Fibroblast of lung (primary cell): ENCODE measurements at regions not wholly inside any gene's neighbourhood (a gene's known extent, or its start where the extent isn't known, plus 50 kb on each side); places are given as distances from the start of the nearest gene placed in this dataset.
A peak's percentile ranks its signal among the peaks of the same experiment; 100 is the strongest.

Experiments used
- DNase-seq, 2 donors: peaks; one replicate each; pipeline versions ENCODE4 v3.0.0 to v3.0.0-alpha.2; 2010; ENCODE audit warnings: low read depth in 2 of 2
- H2AFZ ChIP-seq: 2 replicates; pipeline ENCODE4 v1.5.1; 2012; ENCODE audit warnings: low read length, control low read depth, inconsistent platforms
- H3K27ac ChIP-seq: 2 replicates; pipeline ENCODE4 v1.5.1; 2011; ENCODE audit warnings: low read length, control low read depth; ENCODE audit not compliant: insufficient read depth
- H3K27me3 ChIP-seq: 2 replicates; pipeline ENCODE4 v1.5.1; 2011; ENCODE audit warnings: mild to moderate bottlenecking, low read length; ENCODE audit not compliant: control insufficient read depth, insufficient read depth
- H3K36me3 ChIP-seq: 2 replicates; pipeline ENCODE4 v1.5.1; 2011; ENCODE audit warnings: low read length; ENCODE audit not compliant: control insufficient read depth, insufficient read depth
- H3K4me1 ChIP-seq: 2 replicates; pipeline ENCODE4 v1.5.1; 2011; ENCODE audit warnings: low read length; ENCODE audit not compliant: control insufficient read depth, insufficient read depth; ENCODE audit errors: extremely low read depth
- H3K4me2 ChIP-seq: 2 replicates; pipeline ENCODE4 v1.5.1; 2011; ENCODE audit warnings: low read length, control low read depth; ENCODE audit not compliant: insufficient read depth; ENCODE audit errors: extremely low read depth
- H3K4me3 ChIP-seq, 4 experiments: fragments of 200-600 bp in 1 of 4; sonication (generic) in 1 of 4; replicated peaks in 1 of 4; 2 replicates each; pipeline ENCODE4 v1.5.1; 2011 to 2016; ENCODE audit warnings: low read length in 4 of 4, low read depth in 3 of 4, mild to moderate bottlenecking in 3 of 4, control low read depth in 2 of 4, inconsistent platforms in 1 of 4, mixed read lengths in 1 of 4; ENCODE audit not compliant: insufficient read depth in 1 of 4; ENCODE audit errors: control extremely low read depth in 1 of 4
- H3K79me2 ChIP-seq: 2 replicates; pipeline ENCODE4 v1.5.1; 2012; ENCODE audit warnings: mild to moderate bottlenecking, low read length, inconsistent platforms; ENCODE audit not compliant: control insufficient read depth, insufficient read depth
- H3K9ac ChIP-seq: 2 replicates; pipeline ENCODE4 v1.5.1; 2011; ENCODE audit warnings: mild to moderate bottlenecking, low read length, control low read depth; ENCODE audit not compliant: insufficient read depth
- H3K9me3 ChIP-seq: 2 replicates; pipeline ENCODE4 v1.5.1; 2012; ENCODE audit warnings: low read depth, low read length; ENCODE audit not compliant: control insufficient read depth, insufficient read depth
- H4K20me1 ChIP-seq: 2 replicates; pipeline ENCODE4 v1.5.1; 2011; ENCODE audit warnings: low read length; ENCODE audit not compliant: control insufficient read depth, insufficient read depth; ENCODE audit errors: extremely low read depth
- CTCF ChIP-seq, 2 donors: IDR thresholded peaks in 1 of 2; conservative IDR thresholded peaks in 1 of 2; 1 replicate in 1 of 2; 2 replicates in 1 of 2; pipeline ENCODE4 v1.5.1; 2011 to 2012; ENCODE audit warnings: low read length in 2 of 2, control low read depth in 1 of 2, inconsistent platforms in 1 of 2, low read depth in 1 of 2, mild to moderate bottlenecking in 1 of 2
- EZH2 ChIP-seq: IDR thresholded peaks from 2 replicates; pipeline ENCODE4 v1.5.1; 2012; ENCODE audit warnings: low read length, control low read depth, mild to moderate bottlenecking; ENCODE audit errors: missing control alignments

- DNase-seq = no peak
- no peak overlapping the region for H2AFZ ChIP-seq
Observed at GRCh38 chr15:66940368-66940767, 125.0 kb upstream of the SMAD3 start.

GRCh38 chr15:66941108-66941711, 124.2 kb upstream of the SMAD3 start:
- H2AFZ ChIP-seq = peak overlapping the region; percentile 30
- H3K4me1 ChIP-seq = peaks cover 11% of the 10 kb centered on the region
- DNase-seq = no peak

More at GRCh38 chr15:66940368-66940767, 125.0 kb upstream of the SMAD3 start:
- Histone ChIP-seq H3K4me1 (peaks cover 18% of the 10 kb centered on the region), H3K9ac (no peak overlapping the region), H3K27me3 (no peaks in the 10 kb centered on the region), H3K4me2 (no peak overlapping the region), H4K20me1 (no peaks in the 10 kb centered on the region), H3K36me3 (no peaks in the 10 kb centered on the region), H3K9me3 (no peaks in the 10 kb centered on the region), H3K27ac (no peak overlapping the region), H3K79me2 (no peaks in the 10 kb centered on the region), H3K4me3 (no peak overlapping the region)
- TF ChIP-seq EZH2 (no peak), CTCF (conservative IDR thresholded peaks at IDR 0.05 in 1 of 2, IDR thresholded peaks at IDR 0.05 in 1 of 2; ENCODE audit: low read depth in 1 of 2, low read length in 2 of 2) (no peak)

GRCh38 chr15:66941791-66942190, 123.6 kb upstream of the SMAD3 start:
- Histone ChIP-seq H3K36me3 (no peaks in the 10 kb centered on the region), H3K9me3 (no peaks in the 10 kb centered on the region), H3K4me2 (no peak overlapping the region), H4K20me1 (no peaks in the 10 kb centered on the region), H2AFZ (no peak overlapping the region), H3K27ac (no peak overlapping the region), H3K79me2 (no peaks in the 10 kb centered on the region), H3K4me1 (peaks cover 9% of the 10 kb centered on the region), H3K9ac (no peak overlapping the region), H3K4me3 (no peak overlapping the region), H3K27me3 (no peaks in the 10 kb centered on the region)
- no peak for DNase-seq
- no peak for TF ChIP-seq EZH2
- no peak for TF ChIP-seq CTCF (conservative IDR thresholded peaks at IDR 0.05 in 1 of 2, IDR thresholded peaks at IDR 0.05 in 1 of 2; ENCODE audit: low read depth in 1 of 2, low read length in 2 of 2)

More at GRCh38 chr15:66941108-66941711, 124.2 kb upstream of the SMAD3 start:
- no peaks in the 10 kb centered on the region for H3K36me3 ChIP-seq
- H3K9ac ChIP-seq = no peak overlapping the region
- peak overlapping the region; percentile 66 for H3K4me2 ChIP-seq
- H3K27ac ChIP-seq = no peak overlapping the region
- H3K27me3 ChIP-seq = no peaks in the 10 kb centered on the region
- no peaks in the 10 kb centered on the region for H3K9me3 ChIP-seq
- H3K4me3 ChIP-seq = peak overlapping the region in 1 of 4 experiments; percentile 17
- H4K20me1 ChIP-seq = no peaks in the 10 kb centered on the region
- no peaks in the 10 kb centered on the region for H3K79me2 ChIP-seq
- TF ChIP-seq CTCF (conservative IDR thresholded peaks at IDR 0.05 in 1 of 2, IDR thresholded peaks at IDR 0.05 in 1 of 2; ENCODE audit: low read depth in 1 of 2, low read length in 2 of 2) = no peak
- no peak for TF ChIP-seq EZH2
